Rectal smooth muscle tissue (tissue), 1 donor: ENCODE measurements at regions not wholly inside any gene's neighbourhood (a gene's known extent, or its start where the extent isn't known, plus 50 kb on each side); places are given as distances from the start of the nearest gene placed in this dataset.
A peak's percentile ranks its signal among the peaks of the same experiment; 100 is the strongest.

Experiments
- H3K27ac ChIP-seq: one replicate; pipeline ENCODE4 v1.7.0; 2013; ENCODE audit warnings: low read depth, low read length, inconsistent platforms
- H3K27me3 ChIP-seq: one replicate; pipeline ENCODE4 v1.7.0; 2013; ENCODE audit warnings: low read length; ENCODE audit not compliant: control insufficient read depth, insufficient read depth
- H3K36me3 ChIP-seq: one replicate; pipeline ENCODE4 v1.7.0; 2013; ENCODE audit warnings: low read length; ENCODE audit not compliant: control insufficient read depth, insufficient read depth
- H3K4me1 ChIP-seq: one replicate; pipeline ENCODE4 v1.7.0; 2013; ENCODE audit warnings: low read length; ENCODE audit not compliant: control insufficient read depth, insufficient read depth
- H3K4me3 ChIP-seq: one replicate; pipeline ENCODE4 v1.7.0; 2013; ENCODE audit warnings: low read length
- H3K9ac ChIP-seq: one replicate; pipeline ENCODE4 v1.7.0; 2013; ENCODE audit warnings: low read length

DNA sequence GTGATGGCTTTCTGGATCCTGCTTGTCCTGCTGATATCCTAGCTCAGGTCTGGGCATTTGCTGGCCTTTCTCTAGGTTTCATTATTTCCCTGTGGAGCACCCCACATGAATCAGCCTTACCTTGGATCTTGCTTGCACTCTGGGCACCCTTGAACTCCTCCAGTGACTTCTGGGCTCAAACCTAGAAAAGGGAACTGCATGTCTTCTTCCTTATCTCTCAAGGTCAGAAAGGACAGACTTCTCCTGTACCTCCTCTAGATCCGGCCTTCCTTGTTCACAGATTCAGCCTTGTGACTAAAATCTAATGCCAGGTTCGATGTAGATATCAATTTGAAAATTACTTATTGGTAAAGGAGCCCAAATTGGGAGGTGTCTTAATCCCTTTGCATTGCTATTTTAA is 267.9 kb downstream of the PARP8 start:
- H3K4me3 ChIP-seq: no peak overlapping the region
- no peaks in the 10 kb centered on the region for H3K4me1 ChIP-seq
- no peaks in the 10 kb centered on the region for H3K27me3 ChIP-seq
- no peak overlapping the region for H3K27ac ChIP-seq
- no peaks in the 10 kb centered on the region for H3K36me3 ChIP-seq
- H3K9ac ChIP-seq: no peak overlapping the region

DNA sequence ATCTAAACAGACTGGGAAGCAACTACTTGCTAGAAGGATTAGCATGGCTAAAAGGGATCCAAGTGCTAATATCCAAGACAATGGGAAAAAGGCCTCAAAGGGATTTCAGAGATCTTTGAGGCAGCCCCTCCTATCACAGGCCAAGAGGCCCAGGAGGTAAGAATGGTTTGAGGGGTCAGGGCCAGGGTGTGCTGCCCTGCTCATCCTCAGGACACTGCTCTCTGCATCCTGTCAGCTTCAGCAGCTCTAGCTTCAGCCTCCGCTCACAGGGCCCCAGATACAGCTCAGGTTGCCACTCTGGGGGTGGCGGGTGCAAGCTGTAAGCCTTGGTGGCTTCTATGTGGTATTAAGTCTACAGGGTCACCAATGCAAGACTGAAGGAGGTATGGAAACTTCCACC is 278.7 kb downstream of the PARP8 start:
- no peak overlapping the region for H3K4me3 ChIP-seq
- no peak overlapping the region for H3K9ac ChIP-seq
- no peaks in the 10 kb centered on the region for H3K4me1 ChIP-seq
- H3K27ac ChIP-seq: no peak overlapping the region
- H3K36me3 ChIP-seq: no peaks in the 10 kb centered on the region
- no peaks in the 10 kb centered on the region for H3K27me3 ChIP-seq

DNA sequence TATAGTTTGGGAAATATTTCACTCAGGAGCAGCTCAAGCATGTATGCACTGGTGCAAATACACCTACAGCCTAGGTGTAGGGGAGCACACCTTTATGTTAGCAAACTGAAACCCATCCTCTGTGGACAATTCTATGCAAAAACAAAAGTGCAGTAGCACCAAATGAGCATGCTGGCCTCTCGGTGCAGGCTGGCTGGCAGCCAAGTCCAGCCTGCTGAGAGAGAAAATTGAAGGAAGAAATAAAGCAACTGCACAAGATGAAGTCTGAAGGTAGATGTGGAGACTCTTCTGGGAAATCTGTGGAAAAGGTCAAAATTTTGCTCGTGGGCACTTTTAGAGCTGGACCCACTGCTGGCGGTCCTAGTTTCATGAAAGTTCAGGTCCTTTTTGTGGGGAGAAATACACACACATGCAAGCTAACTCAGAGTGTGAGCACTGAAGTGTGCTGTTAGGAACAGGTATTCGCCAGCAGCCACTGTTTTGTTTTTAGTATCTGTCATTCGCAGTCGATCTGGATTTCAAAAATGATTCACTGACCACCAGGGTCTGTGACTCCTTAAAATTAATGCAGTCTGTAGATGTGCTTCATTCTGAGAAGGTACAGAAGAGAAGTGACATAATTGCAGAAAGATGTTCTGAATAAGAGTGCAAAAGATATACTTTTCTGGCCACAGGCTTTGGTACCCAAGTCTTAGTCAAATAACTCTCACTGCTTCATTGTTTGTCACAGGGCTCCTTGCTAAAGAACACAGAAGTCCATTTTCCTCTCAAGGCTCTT is 281.7 kb downstream of the PARP8 start:
- Histone ChIP-seq H3K9ac (no peak overlapping the region), H3K27ac (no peak overlapping the region), H3K4me1 (no peaks in the 10 kb centered on the region), H3K27me3 (no peaks in the 10 kb centered on the region), H3K36me3 (no peaks in the 10 kb centered on the region), H3K4me3 (no peak overlapping the region)

DNA sequence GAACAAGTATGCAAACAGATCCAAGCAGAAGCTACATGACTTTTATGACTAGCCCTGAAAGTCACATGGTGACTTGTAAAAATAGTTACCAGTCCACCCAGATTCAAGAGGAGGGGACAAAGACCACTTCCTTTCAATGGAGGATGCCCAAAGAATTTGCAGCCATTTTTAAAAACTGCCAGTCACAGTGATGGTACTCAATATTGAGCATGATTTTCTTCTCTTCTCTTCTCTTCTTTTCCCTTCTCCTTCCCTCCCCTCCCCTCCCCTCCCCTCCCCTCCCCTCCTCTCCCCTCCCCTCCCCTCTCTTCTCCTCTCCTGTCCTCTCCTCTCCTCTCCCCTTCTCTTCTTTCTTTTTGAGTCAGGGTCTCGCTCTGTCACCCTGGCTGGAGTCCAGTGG is 286.9 kb downstream of the PARP8 start:
- no peak overlapping the region for H3K9ac ChIP-seq
- H3K36me3 ChIP-seq: no peaks in the 10 kb centered on the region
- no peaks in the 10 kb centered on the region for H3K27me3 ChIP-seq
- H3K4me3 ChIP-seq: no peak overlapping the region
- H3K27ac ChIP-seq: no peak overlapping the region
- H3K4me1 ChIP-seq: no peaks in the 10 kb centered on the region

DNA sequence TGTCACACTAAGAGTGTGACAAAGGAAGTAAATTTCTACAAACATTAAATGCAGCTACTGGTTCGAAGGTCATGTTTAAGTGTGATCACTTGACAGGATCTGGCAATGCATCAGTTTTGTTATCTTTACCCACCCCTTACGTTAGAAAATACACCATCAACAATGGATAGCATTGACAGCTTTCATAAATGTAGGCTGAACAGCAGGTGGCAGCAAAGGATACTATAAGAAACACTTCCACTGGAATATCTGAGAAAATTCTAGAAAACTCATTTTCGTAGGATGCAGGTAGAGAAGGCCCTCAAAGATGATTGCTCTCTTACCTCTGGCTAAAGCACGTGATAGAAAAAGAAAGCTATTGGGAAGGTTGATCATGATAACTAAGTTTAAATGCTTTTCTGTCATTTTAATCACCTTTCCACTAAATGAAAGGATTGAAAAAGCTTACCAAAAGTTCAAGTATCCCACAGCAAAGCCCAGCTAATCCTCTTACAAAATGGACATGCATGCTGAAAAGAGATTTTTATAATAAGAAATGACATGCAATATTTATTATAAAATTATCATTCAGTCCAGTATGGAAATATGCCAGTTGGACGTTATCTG is 292.5 kb downstream of the PARP8 start:
- H3K27ac ChIP-seq: no peak overlapping the region
- no peak overlapping the region for H3K9ac ChIP-seq
- peaks cover 3% of the 10 kb centered on the region for H3K27me3 ChIP-seq
- no peak overlapping the region for H3K4me3 ChIP-seq
- H3K36me3 ChIP-seq: no peaks in the 10 kb centered on the region
- H3K4me1 ChIP-seq: no peaks in the 10 kb centered on the region

DNA sequence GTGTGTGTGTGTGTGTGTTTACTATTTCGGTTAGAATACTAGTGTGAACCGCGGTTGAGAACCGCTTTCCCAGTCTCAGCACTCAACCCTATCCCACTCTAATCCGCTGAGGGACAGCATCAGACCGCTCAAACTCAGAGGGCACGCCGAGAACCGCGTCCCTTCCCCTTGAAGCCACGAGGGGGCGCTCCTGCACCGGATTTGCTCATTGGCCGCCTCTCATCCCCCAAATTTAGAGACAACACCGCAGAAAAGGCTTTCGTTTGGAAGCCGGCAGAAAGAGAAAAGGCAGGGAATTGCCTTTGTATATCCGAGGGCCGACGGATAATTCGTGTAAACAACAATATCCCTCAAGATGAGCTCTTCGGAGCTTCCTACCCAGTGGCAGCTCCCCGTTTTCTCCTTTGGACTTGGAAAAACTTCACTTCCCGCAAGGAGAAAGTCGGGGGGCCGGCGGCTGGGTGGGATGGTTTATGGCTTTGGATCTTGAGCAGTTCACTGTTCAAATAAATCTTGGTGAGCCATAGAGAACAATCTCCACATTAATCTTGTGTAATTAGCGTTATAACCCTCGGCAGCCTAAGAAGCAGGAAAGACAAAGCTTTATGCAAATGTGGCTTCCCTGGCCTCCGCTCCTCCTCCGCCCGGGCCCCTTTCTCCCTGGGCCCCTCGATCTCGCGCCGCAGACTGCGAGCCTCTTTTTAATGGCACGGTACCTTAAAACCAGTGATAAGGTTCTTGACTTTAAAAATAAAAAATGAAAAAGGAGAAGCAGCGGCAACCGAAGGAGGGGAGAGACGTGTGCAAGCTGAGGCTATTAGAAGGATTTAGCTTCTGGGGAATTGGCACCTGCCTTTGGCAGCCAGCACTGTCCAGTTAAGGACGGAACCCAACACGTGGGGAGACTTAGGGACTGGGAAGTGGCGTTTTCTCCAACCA is 296.8 kb downstream of the PARP8 start:
- Histone ChIP-seq H3K36me3 (no peaks in the 10 kb centered on the region), H3K4me1 (no peaks in the 10 kb centered on the region), H3K27me3 (peaks cover 22% of the 10 kb centered on the region), H3K9ac (no peak overlapping the region), H3K4me3 (peak overlapping the region; percentile 61), H3K27ac (no peak overlapping the region)

DNA sequence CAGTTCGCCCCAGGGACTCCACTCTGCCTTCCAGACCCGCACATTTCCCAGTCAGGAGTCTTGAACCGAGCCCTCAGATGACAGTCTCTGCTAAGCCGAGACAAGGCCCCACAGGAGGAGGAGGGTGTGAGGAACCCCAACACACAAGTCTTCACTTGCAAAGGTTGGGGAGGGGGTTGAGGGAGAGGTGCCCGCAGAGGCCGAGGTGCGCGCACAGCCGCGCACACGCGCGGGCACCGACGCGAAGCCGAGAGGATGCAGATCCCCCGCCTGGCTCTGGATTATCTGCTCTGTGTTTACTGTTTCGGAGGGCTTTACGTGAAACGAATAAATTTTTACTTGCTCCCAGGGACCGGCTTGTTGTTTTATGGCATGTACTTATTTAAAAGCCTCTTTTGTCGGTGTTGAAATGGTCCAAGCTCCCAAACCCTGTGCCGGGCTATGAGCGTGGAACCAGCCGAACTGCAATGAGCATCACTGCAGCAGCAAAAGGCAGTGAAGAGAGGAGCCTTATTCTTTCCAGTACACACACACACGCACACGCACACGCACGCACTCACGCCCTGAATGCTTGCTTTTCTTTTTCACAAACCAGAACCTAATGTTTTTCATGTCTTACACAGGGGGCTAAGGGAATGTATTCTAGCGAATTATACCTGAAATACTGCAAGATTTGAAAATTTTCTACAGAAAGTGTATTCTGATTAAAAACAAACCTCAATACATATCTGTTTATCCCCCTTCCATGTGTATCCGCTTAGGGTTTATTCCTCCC is 297.7 kb downstream of the PARP8 start:
- H3K36me3 ChIP-seq: no peaks in the 10 kb centered on the region
- H3K27ac ChIP-seq: no peak overlapping the region
- H3K4me3 ChIP-seq: peak overlapping the region; percentile 13
- H3K4me1 ChIP-seq: peaks cover under 1% of the 10 kb centered on the region
- H3K9ac ChIP-seq: no peak overlapping the region
- H3K27me3 ChIP-seq: peaks cover 26% of the 10 kb centered on the region

DNA sequence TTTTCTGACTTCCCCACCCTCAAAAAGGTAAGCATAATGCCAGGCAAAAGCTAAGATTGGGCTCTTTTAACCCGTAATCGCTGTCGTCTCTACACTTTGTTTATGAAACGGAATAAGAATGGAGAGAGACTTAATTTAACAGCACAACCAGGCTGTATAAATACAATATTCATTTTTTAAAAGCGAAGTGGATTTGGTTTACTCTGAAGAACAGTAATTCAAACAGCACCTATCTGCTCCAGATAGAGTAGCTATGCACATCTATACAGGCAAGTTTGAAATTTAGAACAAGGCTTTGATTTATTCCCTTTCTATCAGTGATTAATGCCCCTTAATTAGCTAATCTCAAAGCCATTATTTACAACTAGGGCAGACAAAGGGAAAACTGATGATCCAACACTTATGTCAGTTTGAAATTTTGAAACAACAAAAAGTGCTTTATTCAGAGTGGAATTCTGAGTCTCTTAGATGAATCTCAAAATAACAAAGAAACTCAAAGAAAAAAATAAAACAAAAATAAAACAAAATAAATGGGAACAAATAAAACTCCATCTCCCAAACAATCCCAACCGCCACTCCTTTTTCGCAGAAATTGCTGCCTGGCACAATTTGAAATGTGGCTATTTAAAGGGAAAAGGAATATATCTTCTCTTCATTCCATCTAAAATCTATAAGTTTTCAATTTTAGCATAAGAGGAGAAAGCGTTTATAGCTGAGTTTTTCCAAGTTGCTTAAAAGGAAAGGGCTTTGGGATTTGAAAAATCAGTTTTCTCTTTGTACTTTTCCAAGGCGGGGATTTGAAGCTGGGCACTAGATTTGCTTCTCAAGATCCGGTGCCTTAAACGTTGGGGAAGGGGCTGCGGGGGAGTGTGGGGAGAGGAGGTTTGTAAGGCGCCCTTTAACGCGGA is 298.6 kb downstream of the PARP8 start:
- Histone ChIP-seq H3K4me1 (peaks cover 3% of the 10 kb centered on the region), H3K9ac (no peak overlapping the region)

DNA sequence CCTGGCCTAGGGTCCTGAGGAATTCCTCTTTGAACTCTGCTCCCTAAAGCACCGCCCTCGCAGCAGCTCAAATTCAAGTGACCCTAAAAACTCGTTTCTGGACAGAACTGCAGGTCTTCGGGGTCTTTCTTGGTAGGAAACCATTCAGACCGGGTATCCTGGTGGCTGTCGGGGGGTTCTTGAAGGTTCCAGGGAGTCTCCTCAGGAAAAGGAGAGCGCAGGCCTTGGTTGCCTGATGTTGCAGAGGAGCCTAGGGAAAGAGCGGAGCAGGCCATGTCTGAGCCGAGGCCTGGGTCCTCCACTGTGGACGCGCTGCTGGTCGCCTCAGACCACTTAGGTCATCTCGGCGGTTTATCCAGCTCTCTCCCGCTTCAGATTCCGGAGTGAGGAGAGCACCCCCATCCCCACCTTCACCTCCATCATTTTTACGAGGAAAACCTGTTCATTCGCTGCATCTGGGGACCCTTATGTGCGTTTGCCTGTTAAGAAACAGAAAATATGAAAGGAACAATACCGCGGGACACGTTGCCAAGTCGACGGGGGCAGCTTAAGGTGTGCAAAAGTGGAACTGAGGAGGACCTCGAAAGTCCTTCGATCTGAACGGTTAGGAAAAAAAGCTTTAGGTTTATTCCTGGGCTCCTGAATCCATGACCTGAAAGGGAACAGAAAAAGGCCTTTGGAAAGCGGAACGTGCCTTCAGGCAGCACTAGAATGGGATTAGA is 299.4 kb downstream of the PARP8 start:
- no peak overlapping the region for H3K9ac ChIP-seq
- peaks cover 35% of the 10 kb centered on the region for H3K27me3 ChIP-seq
- peaks cover 3% of the 10 kb centered on the region for H3K4me1 ChIP-seq
- no peak overlapping the region for H3K27ac ChIP-seq
- H3K36me3 ChIP-seq: no peaks in the 10 kb centered on the region
- H3K4me3 ChIP-seq: no peak overlapping the region

More for the DNA sequence above, 298.6 kb downstream of the PARP8 start:
- H3K27ac ChIP-seq: no peak overlapping the region
- peaks cover 33% of the 10 kb centered on the region for H3K27me3 ChIP-seq
- no peak overlapping the region for H3K4me3 ChIP-seq
- H3K36me3 ChIP-seq: no peaks in the 10 kb centered on the region

DNA sequence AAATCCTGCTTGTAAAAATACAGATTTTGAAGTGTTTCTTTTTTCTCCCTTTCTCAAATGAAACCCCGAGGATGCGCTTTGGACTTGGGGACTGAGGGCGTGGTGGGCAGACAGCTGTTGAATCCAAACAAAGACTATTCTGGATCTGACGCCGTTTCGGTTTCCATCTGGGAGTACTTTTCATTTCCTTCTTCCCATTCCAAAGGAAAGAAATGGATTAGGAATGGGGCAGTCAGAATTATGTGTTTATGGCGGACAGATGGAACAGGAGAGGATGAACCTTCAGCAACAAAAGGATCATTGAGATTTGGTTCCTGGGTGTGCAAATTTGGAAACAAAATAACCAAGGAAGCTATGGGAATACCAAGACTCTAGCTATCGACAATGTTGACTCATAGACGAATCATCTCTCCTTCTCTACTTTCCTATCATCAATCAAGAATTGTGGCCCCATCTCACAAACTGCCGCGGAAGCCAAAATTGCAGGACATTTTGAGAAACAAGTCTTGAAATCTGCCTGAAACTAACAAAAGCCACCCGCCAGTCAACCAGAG is 300.6 kb downstream of the PARP8 start:
- Histone ChIP-seq H3K4me1 (peaks cover 3% of the 10 kb centered on the region), H3K27ac (no peak overlapping the region), H3K9ac (no peak overlapping the region), H3K4me3 (peak overlapping the region; percentile 60), H3K27me3 (peaks cover 35% of the 10 kb centered on the region), H3K36me3 (no peaks in the 10 kb centered on the region)
